Lower leg skin (tissue), 3 donors: ENCODE measurements at regions not wholly inside any gene's neighbourhood (a gene's known extent, or its start where the extent isn't known, plus 50 kb on each side); places are given as distances from the start of the nearest gene placed in this dataset.

Experiments used
- CTCF ChIP-seq, 3 donors: fragments of 450-650 bp; IDR thresholded peaks; one replicate each; pipeline ENCODE4 v1.5.1; 2016; ENCODE audit warnings: antibody characterized with exemption in 3 of 3, mild to moderate bottlenecking in 3 of 3, moderate library complexity in 2 of 3
- POLR2A ChIP-seq, 2 donors: fragments of 450-650 bp; IDR thresholded peaks; one replicate each; pipeline ENCODE4 v1.6.1; 2016 to 2017; ENCODE audit warnings: antibody characterized with exemption in 2 of 2, mild to moderate bottlenecking in 1 of 2, moderate library complexity in 1 of 2

GRCh38 chr1:81144240-81144825 is 656.4 kb upstream of the ADGRL2 start:
- no peak for TF ChIP-seq CTCF (IDR thresholded peaks at IDR 0.05)
- TF ChIP-seq POLR2A (IDR thresholded peaks at IDR 0.05), result no peak
